NCI-H2196 (cell line): ENCODE measurements at regions not wholly inside any gene's neighbourhood (a gene's known extent, or its start where the extent isn't known, plus 50 kb on each side); places are given as distances from the start of the nearest gene placed in this dataset.

ENCODE experiments used
- DNase-seq: peaks from one replicate; lab custom pipeline; 2025; ENCODE audit not compliant: unreplicated experiment; lab: John Stamatoyannopoulos, UW

DNA sequence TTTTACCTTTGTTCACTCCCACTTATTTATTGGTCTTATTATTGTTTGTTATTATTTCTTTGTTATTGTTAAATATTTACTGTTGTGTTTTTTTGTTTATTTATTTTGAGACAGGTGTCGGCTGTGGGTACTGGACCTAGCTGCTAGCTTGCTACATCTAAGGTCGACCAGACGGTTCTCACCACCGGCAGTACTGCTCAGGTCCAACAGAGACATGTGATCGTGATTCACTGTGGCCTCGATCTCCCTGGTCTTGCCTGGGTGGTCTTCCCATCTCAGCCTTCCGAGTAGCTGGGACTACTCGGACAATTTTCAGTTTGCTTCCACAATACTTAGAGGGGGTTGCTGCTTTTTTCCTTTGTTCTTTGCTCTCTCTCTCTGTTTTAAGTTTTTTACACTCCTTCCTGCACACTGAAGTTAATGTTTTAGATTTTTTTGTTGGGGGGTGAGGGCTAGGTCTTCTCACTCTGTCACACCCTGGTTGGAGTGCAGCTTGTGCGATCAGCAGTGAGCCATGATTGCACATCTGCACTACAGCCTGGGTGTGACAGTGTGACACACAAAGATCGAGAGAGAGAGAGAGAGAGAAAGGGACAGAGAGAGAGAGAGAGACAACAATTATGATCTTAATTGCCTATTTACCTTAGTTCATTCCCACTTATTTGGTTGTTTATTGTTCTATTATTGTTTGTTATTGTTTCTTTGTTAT is 1432.4 kb downstream of the UQCRFS1 start:
- no peak for DNase-seq

DNA sequence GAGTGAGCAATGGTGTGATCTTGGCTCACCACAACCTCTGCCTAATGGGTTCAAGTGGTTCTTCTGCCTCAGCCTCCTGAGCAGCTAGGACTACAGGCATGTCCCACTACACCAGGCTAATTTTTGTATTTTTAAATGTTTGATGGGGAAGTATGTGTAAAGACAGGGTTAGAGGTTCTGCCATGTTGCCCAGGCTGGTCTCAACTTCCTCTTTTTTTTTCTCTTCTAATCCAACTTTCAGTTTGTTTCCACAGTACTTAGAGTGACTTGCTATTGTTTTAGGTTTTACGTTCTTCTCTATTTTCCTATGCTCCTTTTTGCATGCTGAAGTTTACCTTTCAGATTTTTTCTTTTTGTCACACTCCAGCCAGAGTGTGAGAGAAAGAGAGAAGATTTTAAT is 1433.0 kb downstream of the UQCRFS1 start:
- DNase-seq = no peak

DNA sequence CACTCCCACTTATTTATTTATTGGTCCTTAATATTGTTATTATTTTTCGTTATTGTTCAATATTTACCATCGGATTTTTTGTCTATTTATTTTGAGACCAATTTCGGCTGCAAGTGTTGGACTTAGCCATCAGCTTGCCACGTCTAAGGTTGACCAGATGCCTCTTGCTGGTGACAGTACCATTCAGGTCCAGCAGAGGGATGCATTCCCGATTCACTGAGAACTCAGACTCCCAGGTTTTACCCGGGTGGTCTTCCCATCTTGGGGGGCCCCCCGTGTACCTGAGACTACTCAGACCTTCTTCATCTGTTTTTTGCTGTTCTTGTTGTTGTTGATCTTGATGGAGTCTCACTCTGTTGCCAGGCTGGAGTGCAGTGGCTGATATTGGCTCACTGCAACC is 1435.2 kb downstream of the UQCRFS1 start:
- DNase-seq = no peak

DNA sequence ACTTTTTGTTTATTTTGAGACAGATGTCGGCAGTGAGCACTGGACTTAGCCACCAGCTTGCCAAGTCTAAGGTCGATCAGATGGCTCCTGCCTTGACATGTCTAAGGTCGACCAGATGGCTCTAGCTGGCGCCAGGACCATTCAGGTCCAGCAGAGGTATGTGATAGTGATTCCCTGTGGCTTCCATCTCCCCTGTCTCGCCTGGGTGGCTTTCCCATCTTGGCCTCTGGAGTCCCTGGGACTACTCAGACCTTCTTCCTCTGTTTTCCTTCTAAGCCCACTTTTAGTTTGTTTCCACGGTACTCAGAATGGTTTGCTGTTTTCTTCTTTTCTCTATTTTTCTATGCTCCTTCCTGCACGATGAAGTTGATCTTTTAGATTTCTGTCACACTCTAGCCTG is 1435.7 kb downstream of the UQCRFS1 start:
- no peak for DNase-seq

DNA sequence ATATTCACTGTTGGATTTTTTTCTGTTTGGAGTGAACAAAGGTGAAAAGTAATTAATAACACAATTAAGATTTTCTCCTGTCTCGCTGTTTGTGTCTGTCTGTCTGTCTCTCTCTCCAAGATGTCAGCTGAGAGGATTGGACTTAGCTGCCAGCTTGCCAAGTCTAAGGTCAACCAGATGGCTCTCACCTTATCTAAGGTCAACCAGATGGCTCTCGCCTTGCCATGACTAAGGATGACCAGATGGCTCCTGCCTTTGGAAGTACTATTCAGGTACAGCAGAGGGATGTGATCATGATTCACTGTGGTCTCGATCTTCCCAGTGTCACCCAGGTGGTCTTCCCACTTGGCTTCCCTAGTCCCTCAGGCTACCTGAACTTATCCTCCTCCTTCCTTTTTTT is 1436.4 kb downstream of the UQCRFS1 start:
- DNase-seq = no peak

DNA sequence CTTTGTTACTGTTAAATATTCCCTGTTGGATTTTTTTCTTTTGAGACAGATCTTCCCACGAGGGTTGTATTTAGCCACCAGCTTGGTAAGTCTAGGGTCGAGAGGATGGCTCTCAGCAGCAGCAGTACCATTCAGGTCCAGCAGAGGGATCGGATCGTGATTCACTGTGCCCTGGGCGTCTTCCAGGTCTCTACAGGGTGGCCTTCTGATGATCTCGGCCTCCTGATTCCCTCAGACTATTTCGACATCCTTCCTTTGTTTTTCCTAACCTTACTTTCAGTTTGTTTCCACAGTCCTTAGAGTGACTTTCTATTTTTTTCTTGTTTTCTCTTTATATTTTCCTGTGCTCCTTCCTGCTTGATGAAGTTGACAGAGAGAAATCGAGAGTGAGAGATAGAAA is 1436.9 kb downstream of the UQCRFS1 start:
- DNase-seq = no peak

DNA sequence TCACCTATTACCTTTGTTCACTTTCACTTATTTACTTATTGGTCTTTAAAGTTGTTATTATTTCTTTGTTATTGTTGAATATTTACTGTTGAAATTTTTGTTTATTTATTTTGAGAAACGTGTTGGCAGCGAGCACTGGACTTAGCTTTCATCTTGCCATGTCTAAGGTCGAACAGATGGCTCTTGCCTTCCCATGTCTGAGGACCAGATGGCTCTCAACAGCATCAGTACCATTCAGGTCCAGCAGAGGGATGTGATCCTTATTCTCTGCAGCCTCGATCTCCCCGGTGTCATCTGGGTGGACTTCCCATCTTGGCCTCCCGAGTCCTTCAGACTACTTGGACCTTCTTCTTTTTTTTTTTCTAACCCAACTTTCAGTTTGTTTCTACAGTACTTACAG is 1437.6 kb downstream of the UQCRFS1 start:
- DNase-seq = no peak

DNA sequence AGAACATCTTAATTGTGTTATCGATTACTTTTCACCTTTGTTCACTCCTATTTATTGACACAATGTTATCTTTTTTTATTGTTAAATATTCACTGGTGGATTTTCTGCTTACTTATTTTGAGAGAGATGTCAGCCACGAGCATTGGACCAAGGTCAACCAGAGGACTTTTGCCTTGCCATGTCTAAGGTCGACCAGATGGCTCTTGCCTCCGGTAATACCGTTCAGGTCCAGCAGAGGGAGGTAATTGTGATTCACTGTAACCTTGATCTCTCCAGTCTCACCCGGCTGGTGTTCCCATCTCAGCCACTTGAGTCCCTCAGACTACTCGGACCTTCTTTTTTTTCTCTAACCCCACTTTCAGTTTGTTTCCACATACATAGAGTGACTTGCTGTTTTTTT is 1438.1 kb downstream of the UQCRFS1 start:
- peak; percentile 4 for DNase-seq

DNA sequence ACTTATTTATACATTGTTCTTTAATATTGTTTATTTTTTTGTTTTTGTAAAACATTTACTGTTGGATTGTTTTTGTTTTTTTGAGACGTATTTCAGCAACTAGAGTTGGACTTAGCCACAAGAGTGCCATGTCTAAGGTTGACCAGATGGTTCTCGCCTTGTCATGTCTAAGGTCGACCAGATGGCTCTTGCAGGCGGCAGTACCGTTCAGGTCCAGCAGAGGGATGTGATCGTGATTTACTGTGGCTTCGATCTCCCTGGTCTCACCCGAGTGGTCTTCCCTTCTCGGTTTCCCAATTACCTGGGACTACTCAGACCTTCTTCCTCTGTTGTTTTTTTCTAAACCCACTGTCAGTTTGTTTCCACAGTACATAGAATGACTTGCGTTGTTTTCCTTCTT is 1438.6 kb downstream of the UQCRFS1 start:
- no peak for DNase-seq

DNA sequence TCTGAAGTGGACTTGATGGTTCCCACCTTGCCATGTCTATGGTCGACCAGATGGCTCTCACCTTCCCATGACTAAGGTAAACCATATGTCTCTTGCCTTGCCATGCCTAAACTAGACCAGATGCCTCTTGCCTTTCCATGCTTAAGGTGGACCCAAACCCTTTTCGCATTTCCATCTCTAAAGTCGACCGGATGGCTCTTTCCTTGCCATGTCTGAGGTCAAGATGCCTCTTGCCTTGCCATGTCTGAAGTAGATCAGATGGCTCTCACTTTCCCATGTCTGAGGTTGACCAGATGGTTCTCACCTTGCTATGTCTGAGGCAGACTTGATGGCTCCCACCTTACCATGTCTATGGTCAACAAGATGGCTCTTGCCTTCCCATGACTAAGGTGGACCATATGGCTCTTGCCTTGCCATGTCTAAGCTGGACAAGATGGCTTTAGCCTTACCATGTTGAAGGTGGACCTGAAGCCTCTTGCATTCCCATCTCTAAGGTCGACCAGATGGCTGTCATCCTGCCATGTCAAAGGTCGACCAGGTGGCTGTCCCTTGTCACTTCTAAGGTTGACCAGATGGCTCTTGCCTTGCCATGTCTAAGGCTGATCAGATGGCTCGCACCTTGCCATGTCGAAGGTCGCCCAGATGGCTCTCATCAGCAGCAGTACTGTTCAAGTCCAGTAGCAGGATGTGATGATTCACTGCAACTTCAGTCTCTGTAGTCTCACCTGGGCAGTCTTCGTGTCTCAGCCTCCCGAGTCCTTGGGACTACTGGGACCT is 1439.4 kb downstream of the UQCRFS1 start:
- DNase-seq = no peak

DNA sequence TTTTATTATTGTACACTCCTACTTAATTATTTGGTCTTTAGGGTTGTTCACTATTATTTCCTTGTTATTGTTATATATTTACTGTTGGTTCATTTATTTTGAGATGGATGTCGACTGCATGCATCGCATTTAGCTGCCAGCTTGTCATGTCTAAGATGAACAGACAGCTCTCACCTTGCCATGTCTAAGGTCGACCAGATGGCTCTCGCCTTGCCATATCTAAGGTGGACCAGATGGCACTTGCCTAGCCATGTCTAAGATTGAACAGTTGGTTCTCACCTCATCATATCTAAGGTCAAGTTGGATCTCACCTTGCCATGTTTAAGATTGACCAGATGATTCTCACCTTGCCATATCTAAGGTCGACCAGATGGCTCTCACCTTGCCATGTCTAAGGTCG is 1440.9 kb downstream of the UQCRFS1 start:
- no peak for DNase-seq

DNA sequence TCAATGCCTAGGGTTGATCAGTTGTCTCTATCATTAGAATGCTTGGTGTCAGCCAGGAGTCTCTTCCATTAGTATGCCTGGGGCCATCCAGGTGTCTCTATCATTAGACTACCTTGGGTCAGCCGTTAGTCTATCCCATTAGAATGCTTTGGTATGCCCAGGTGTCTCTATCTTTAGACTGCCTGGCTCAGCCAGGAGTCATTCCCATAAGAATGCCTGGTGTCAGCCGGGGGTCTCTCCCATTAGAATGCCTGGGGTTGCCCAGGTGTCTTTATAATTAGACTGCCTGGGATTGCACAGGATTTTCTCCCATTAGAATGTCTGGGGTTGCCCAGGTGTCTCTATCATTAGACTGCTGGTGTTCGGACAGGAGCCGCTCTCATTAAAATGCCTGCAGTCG is 1442.9 kb downstream of the UQCRFS1 start:
- no peak for DNase-seq

DNA sequence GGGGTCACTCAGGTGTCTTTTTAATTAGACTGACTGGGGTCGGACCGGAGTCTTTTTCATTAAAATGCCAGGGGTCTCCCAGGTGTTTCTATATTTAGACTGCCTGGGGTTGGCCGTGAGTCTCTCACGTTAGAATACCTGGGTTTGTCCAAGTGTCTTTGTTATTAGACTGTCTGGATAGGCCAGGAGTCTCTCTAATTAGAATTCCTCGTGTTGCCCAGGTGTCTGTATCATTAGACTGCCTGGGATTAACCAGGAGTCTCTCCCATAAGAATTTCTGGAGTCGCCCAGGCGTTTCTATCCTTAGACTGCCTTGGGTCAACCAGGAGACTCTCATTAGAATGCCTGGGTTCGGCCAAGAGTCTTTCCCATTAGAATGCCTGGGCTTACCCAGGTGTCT is 1445.7 kb downstream of the UQCRFS1 start:
- DNase-seq = no peak

DNA sequence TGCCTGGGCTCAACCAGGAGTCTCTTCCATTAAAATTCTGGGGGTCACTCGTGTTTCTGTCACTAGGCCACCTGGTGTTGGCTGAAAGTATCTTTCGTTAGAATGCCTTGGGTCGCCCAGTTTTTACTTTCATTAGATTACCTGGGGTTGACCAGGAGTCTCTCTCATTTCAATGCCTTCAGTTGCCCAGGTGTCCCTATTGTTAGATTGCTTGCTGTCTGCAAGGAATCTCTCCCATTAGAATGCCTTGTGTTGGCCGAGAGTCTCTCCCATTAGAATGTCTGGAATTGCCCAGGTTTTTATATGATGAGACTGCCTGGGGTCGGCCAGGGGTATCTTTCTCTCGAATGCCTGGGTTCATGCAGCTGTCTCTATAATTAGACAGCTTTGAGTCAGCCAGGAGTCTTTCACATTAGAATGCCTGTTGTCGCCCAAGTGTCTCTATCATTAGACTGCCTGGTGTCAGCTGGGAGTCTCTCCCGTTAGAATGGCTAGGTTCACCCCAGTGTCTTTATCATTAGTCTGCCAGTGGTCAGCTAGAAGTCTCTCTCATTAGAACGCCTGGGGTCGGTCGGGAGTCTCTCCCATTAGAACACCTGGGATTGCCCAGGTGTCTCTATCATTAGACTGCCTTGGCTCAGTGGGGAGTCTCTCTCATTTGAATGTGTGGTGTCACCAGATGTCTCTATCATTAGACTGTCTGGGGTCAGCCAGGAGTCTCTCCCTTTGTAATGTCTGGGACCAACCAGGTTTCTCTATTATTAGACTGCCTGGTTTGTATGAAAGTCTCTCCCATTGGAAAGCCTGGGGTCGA is 1446.8 kb downstream of the UQCRFS1 start:
- no peak for DNase-seq

DNA sequence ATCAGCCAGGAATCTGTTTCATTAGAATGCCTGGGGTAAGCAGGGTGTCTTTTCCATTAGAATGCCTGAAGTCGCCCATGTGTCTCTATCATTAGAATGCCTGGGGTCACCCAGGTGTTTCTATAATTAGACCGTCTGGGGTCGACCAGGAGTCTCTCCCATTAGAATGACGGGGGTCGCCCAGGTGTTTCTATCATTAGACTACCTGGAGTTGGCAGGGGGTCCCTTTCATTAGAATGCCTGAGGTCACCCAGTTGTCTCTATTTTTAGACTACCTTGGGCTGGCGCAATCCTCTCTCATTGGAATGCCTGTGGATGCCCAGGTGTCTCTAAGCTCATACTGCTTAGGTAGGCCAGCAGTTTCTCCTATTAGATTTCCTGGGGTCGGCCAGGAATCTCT is 1447.6 kb downstream of the UQCRFS1 start:
- no peak for DNase-seq

DNA sequence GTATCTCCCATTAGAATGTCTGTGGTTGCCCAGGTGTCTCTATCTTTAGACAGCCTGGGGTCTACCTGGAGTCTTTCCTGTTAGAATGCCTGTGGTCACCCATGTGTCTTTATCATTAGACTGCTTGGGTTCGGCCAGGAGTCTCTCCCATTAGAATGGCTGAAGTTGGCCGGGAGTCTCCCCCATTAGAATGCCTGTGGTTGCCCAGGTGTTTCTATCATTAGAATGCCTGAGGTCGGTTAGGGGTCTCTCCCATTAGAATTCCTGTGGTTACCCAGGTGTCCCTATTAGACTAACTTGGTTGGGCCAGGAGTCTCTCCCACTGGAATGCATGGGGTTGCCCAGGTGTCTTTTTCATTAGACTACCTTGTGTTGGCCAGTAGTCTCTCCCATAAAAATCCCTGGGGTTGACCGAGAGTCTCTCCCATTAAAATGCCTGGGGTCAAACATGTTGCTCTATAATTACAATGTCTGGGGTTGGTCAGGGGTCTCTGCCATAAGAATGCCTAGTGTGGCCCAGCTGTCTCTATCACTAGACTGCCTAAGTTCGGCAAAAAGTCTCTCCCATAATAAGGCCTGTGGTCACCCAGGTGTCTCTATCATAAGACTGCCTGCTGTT is 1448.7 kb downstream of the UQCRFS1 start:
- DNase-seq = no peak

DNA sequence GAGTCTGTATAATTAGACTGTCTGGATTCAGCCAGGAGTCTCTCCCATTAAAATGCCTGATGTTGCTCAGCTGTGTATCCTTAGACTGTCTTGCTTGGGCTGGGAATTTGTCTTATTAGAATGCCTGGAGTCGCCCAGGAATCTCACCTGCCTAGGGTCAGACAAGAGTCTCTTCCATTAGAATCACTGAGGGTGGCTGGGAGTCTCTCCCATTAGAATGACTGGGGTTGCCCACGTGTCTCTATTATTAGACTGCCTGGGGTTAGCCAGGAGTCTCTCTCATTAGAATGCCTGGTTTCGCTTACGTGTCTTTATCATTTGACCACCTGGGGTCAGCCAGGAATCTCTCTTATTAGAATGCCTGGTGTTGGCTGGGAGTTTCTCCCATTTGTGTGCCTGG is 1450.0 kb downstream of the UQCRFS1 start:
- DNase-seq = no peak

DNA sequence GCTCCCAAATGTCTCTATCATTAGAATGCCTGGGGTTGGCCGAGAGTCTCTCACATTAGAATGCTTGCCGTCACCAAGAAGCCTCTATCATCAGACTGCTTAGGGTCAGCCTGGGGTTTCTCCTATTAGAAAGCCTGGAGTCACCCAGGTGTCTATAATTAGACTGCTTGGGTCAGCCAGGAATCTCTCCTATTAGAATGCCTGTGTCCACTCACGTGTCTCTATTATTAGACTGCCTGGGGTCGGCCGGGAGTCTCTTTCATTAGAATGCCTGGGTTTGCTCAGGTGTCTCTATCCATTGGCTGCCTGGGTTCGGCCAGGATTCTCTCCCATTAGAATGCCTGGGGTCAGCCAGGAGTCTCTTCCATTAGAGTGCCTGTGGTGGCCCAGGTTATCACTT is 1453.1 kb downstream of the UQCRFS1 start:
- no peak for DNase-seq

DNA sequence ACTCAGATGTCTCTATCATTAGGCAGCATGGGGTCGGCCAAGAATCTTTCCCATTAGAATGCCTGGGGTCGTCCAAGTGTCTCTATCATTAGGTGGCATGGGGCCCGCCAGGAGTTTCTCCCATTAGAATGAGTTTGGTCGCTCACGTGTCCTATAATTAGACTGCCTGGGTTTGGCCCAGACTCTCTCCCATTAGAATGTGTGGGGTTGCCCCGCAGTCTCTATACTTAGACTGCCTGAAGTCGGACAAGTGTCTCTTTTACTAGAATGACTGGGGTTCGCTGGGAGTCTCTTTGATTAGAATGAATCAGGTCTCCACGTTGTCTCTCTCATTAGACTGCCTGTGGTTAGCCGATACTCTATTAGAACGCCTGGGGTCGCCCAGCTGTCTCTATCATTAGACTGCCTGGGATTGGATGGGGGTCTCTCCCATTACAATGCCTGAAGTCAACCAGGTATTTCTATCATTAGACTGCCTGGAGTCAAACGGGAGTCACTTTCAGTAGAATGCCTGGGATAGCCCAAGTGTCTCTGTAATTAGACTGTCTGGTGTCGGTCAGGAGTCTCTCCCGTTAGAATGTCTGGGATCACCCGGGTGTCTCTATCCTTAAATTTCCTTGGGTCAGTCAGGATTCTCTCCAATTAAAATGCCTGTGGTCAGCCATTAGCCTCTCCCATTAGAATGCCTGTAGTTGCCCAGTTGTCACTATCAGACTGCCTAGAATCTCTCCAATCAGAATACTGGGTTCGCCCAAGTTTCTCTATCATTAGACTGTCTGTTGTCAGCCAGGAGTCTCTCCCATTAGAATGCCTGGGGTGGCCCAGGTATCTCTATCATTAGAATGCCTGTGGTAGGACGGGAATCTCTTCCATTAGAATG is 1454.1 kb downstream of the UQCRFS1 start:
- DNase-seq = no peak

DNA sequence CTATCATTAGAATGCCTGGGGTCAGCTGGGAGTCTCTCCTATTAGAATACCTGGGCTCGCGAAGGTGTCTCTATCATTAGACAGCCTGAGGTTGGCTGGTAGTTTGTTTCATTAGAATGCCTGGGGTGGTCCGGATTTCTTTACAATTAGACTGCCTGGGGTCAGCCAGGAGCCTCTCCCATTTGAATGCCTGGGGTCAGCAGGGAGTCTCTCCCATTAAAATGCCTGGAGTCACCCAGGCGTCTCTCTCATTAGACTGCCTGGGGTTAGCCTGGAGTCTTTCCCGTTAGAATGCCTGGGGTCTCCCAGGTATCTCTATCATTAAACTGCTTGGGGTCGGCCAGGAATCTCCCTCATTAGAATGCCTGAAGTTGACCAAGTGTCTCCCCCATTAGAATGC is 1458.3 kb downstream of the UQCRFS1 start:
- DNase-seq = no peak

DNA sequence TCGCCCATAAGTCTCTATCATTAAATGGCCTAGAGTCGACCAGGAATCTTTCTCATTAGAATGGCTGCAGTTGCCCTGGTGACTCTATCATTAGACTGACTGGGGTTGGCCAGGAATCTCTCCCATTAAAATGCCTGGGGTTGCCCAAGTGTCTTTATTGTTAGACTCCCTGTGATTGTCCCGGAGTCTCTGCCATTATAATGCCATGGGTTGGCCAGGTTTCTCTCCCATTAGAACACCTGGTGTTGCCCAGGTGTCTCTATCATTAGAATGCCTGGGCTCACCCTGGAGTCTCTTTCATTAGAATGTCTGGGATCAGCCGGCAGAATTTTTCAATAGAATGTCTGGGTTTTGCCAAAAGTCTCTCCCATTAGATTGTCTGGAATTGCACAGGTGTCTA is 1459.3 kb downstream of the UQCRFS1 start:
- no peak for DNase-seq
